Ishikawa (cell line): ENCODE measurements at regions not wholly inside any gene's neighbourhood (a gene's known extent, or its start where the extent isn't known, plus 50 kb on each side); places are given as distances from the start of the nearest gene placed in this dataset.

Experiments
- CEBPB ChIP-seq: IDR thresholded peaks from 2 replicates; pipeline ENCODE4 v1.6.1; 2012
- CREB1 ChIP-seq: IDR thresholded peaks from 2 replicates; pipeline ENCODE4 v1.6.1; 2012; ENCODE audit warnings: low read depth
- EGR1 ChIP-seq: IDR thresholded peaks from 2 replicates; pipeline ENCODE4 v1.6.1; 2012
- EP300 ChIP-seq: IDR thresholded peaks from 2 replicates; pipeline ENCODE4 v1.6.1; 2012; ENCODE audit warnings: borderline replicate concordance
- FOXM1 ChIP-seq: IDR thresholded peaks from 2 replicates; pipeline ENCODE4 v1.6.1; 2012; ENCODE audit warnings: low read depth, borderline replicate concordance
- NFIC ChIP-seq: IDR thresholded peaks from 2 replicates; pipeline ENCODE4 v1.6.1; 2012
- RAD21 ChIP-seq: IDR thresholded peaks from 2 replicates; pipeline ENCODE4 v1.6.1; 2012; ENCODE audit warnings: low read depth
- TAF1 ChIP-seq: IDR thresholded peaks from 2 replicates; pipeline ENCODE4 v1.6.1; 2012; ENCODE audit warnings: low read depth, mild to moderate bottlenecking
- TCF12 ChIP-seq: IDR thresholded peaks from 2 replicates; pipeline ENCODE4 v1.6.1; 2012; ENCODE audit warnings: low read depth
- TEAD4 ChIP-seq: IDR thresholded peaks from 2 replicates; pipeline ENCODE4 v1.6.1; 2012
- YY1 ChIP-seq: IDR thresholded peaks from 2 replicates; pipeline ENCODE4 v1.6.1; 2012; ENCODE audit warnings: low read depth
- ZBTB7A ChIP-seq: IDR thresholded peaks from 2 replicates; pipeline ENCODE4 v1.6.1; 2012; ENCODE audit warnings: low read depth
- TF ChIP-seq, protein P1 (sequence below): IDR thresholded peaks from 2 replicates; pipeline ENCODE4 v1.6.1; 2012
- TF ChIP-seq, protein P2 (sequence below): IDR thresholded peaks from 2 replicates; pipeline ENCODE4 v1.6.1; 2012; ENCODE audit warnings: low read depth, mild to moderate bottlenecking
- TF ChIP-seq, protein P3 (sequence below): IDR thresholded peaks from 2 replicates; pipeline ENCODE4 v1.6.1; 2012

DNA sequence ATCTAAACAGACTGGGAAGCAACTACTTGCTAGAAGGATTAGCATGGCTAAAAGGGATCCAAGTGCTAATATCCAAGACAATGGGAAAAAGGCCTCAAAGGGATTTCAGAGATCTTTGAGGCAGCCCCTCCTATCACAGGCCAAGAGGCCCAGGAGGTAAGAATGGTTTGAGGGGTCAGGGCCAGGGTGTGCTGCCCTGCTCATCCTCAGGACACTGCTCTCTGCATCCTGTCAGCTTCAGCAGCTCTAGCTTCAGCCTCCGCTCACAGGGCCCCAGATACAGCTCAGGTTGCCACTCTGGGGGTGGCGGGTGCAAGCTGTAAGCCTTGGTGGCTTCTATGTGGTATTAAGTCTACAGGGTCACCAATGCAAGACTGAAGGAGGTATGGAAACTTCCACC lies 278.7 kb downstream of the PARP8 start:
- no peak for TF ChIP-seq EP300
- TF ChIP-seq YY1, result no peak
- no peak for TF ChIP-seq TEAD4
- no peak for TF ChIP-seq CREB1
- no peak for TF ChIP-seq NFIC
- TF ChIP-seq FOXM1, result no peak
- no peak for TF ChIP-seq TCF12
- no peak for TF ChIP-seq EGR1
- TF ChIP-seq, protein P1, sequence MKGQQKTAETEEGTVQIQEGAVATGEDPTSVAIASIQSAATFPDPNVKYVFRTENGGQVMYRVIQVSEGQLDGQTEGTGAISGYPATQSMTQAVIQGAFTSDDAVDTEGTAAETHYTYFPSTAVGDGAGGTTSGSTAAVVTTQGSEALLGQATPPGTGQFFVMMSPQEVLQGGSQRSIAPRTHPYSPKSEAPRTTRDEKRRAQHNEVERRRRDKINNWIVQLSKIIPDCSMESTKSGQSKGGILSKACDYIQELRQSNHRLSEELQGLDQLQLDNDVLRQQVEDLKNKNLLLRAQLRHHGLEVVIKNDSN, result no peak
- TF ChIP-seq, protein P2, sequence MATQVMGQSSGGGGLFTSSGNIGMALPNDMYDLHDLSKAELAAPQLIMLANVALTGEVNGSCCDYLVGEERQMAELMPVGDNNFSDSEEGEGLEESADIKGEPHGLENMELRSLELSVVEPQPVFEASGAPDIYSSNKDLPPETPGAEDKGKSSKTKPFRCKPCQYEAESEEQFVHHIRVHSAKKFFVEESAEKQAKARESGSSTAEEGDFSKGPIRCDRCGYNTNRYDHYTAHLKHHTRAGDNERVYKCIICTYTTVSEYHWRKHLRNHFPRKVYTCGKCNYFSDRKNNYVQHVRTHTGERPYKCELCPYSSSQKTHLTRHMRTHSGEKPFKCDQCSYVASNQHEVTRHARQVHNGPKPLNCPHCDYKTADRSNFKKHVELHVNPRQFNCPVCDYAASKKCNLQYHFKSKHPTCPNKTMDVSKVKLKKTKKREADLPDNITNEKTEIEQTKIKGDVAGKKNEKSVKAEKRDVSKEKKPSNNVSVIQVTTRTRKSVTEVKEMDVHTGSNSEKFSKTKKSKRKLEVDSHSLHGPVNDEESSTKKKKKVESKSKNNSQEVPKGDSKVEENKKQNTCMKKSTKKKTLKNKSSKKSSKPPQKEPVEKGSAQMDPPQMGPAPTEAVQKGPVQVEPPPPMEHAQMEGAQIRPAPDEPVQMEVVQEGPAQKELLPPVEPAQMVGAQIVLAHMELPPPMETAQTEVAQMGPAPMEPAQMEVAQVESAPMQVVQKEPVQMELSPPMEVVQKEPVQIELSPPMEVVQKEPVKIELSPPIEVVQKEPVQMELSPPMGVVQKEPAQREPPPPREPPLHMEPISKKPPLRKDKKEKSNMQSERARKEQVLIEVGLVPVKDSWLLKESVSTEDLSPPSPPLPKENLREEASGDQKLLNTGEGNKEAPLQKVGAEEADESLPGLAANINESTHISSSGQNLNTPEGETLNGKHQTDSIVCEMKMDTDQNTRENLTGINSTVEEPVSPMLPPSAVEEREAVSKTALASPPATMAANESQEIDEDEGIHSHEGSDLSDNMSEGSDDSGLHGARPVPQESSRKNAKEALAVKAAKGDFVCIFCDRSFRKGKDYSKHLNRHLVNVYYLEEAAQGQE, result no peak
- no peak for TF ChIP-seq ZBTB7A
- TF ChIP-seq CEBPB, result no peak
- no peak for TF ChIP-seq RAD21
- TF ChIP-seq TAF1, result no peak
- TF ChIP-seq, protein P3, sequence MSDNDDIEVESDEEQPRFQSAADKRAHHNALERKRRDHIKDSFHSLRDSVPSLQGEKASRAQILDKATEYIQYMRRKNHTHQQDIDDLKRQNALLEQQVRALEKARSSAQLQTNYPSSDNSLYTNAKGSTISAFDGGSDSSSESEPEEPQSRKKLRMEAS, result no peak

DNA sequence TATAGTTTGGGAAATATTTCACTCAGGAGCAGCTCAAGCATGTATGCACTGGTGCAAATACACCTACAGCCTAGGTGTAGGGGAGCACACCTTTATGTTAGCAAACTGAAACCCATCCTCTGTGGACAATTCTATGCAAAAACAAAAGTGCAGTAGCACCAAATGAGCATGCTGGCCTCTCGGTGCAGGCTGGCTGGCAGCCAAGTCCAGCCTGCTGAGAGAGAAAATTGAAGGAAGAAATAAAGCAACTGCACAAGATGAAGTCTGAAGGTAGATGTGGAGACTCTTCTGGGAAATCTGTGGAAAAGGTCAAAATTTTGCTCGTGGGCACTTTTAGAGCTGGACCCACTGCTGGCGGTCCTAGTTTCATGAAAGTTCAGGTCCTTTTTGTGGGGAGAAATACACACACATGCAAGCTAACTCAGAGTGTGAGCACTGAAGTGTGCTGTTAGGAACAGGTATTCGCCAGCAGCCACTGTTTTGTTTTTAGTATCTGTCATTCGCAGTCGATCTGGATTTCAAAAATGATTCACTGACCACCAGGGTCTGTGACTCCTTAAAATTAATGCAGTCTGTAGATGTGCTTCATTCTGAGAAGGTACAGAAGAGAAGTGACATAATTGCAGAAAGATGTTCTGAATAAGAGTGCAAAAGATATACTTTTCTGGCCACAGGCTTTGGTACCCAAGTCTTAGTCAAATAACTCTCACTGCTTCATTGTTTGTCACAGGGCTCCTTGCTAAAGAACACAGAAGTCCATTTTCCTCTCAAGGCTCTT lies 281.7 kb downstream of the PARP8 start:
- TF ChIP-seq NFIC (peak; percentile 74), CREB1 (no peak)

DNA sequence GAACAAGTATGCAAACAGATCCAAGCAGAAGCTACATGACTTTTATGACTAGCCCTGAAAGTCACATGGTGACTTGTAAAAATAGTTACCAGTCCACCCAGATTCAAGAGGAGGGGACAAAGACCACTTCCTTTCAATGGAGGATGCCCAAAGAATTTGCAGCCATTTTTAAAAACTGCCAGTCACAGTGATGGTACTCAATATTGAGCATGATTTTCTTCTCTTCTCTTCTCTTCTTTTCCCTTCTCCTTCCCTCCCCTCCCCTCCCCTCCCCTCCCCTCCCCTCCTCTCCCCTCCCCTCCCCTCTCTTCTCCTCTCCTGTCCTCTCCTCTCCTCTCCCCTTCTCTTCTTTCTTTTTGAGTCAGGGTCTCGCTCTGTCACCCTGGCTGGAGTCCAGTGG lies 286.9 kb downstream of the PARP8 start:
- TF ChIP-seq NFIC (no peak), TAF1 (no peak), EP300 (no peak), EGR1 (no peak), FOXM1 (no peak), CREB1 (no peak), RAD21 (no peak)
- TF ChIP-seq, protein P3, result no peak

DNA sequence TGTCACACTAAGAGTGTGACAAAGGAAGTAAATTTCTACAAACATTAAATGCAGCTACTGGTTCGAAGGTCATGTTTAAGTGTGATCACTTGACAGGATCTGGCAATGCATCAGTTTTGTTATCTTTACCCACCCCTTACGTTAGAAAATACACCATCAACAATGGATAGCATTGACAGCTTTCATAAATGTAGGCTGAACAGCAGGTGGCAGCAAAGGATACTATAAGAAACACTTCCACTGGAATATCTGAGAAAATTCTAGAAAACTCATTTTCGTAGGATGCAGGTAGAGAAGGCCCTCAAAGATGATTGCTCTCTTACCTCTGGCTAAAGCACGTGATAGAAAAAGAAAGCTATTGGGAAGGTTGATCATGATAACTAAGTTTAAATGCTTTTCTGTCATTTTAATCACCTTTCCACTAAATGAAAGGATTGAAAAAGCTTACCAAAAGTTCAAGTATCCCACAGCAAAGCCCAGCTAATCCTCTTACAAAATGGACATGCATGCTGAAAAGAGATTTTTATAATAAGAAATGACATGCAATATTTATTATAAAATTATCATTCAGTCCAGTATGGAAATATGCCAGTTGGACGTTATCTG lies 292.5 kb downstream of the PARP8 start:
- no peak for TF ChIP-seq CREB1
- no peak for TF ChIP-seq TEAD4
- peak; percentile 76 for TF ChIP-seq RAD21
- TF ChIP-seq CEBPB, result no peak
- TF ChIP-seq YY1, result no peak

DNA sequence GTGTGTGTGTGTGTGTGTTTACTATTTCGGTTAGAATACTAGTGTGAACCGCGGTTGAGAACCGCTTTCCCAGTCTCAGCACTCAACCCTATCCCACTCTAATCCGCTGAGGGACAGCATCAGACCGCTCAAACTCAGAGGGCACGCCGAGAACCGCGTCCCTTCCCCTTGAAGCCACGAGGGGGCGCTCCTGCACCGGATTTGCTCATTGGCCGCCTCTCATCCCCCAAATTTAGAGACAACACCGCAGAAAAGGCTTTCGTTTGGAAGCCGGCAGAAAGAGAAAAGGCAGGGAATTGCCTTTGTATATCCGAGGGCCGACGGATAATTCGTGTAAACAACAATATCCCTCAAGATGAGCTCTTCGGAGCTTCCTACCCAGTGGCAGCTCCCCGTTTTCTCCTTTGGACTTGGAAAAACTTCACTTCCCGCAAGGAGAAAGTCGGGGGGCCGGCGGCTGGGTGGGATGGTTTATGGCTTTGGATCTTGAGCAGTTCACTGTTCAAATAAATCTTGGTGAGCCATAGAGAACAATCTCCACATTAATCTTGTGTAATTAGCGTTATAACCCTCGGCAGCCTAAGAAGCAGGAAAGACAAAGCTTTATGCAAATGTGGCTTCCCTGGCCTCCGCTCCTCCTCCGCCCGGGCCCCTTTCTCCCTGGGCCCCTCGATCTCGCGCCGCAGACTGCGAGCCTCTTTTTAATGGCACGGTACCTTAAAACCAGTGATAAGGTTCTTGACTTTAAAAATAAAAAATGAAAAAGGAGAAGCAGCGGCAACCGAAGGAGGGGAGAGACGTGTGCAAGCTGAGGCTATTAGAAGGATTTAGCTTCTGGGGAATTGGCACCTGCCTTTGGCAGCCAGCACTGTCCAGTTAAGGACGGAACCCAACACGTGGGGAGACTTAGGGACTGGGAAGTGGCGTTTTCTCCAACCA lies 296.8 kb downstream of the PARP8 start:
- TF ChIP-seq, protein P3, result peak; percentile 37; the same call in 1 of the 2 replicates
- TF ChIP-seq RAD21, result peak; percentile 99
- TF ChIP-seq, protein P2, result no peak
- no peak for TF ChIP-seq EP300
